HepG2 (cell line): ENCODE measurements at regions not wholly inside any gene's neighbourhood (a gene's known extent, or its start where the extent isn't known, plus 50 kb on each side); places are given as distances from the start of the nearest gene placed in this dataset.

Experiments used
- BRCA1 ChIP-seq: sonication (generic); formaldehyde crosslinking; IDR thresholded peaks from 2 replicates; pipeline ENCODE4 v1.4.0; 2020; ENCODE audit warnings: missing genetic modification reagents
- GMEB2 ChIP-seq: IDR thresholded peaks from 2 replicates; pipeline ENCODE4 v1.6.1; 2016; ENCODE audit warnings: missing biosample characterization, missing genetic modification reagents, low read depth
- MEF2D ChIP-seq: sonication (generic); formaldehyde crosslinking; IDR thresholded peaks from 2 replicates; pipeline ENCODE4 v1.5.1; 2020; ENCODE audit warnings: mild to moderate bottlenecking, missing genetic modification reagents
- SOX13 ChIP-seq, 3 experiments: fragments of 450-650 bp in 1 of 3; sonication (generic) in 1 of 3; formaldehyde crosslinking in 1 of 3; IDR thresholded peaks in 2 of 3; conservative IDR thresholded peaks in 1 of 3; 2 replicates each; pipeline versions ENCODE4 v1.5.0 to v1.6.1; 2016 to 2020; ENCODE audit warnings: antibody characterized with exemption in 1 of 3, mild to moderate bottlenecking in 1 of 3, missing compliant biosample characterization in 1 of 3, missing genetic modification reagents in 1 of 3, moderate library complexity in 1 of 3
- TAF1 ChIP-seq: sonication (generic); formaldehyde crosslinking; IDR thresholded peaks from 2 replicates; pipeline ENCODE4 v1.4.0; 2020; ENCODE audit warnings: missing genetic modification reagents
- ZNF138 ChIP-seq: sonication (generic); formaldehyde crosslinking; IDR thresholded peaks from 2 replicates; pipeline ENCODE4 v1.5.0; 2020; ENCODE audit warnings: mild to moderate bottlenecking, low read depth, missing genetic modification reagents
- ZNF687 ChIP-seq: sonication (generic); formaldehyde crosslinking; IDR thresholded peaks from 2 replicates; pipeline ENCODE4 v1.5.1; 2020; ENCODE audit warnings: mild to moderate bottlenecking, missing genetic modification reagents, moderate library complexity
- ZNF724P ChIP-seq: sonication (generic); formaldehyde crosslinking; IDR thresholded peaks from 2 replicates; pipeline ENCODE4 v1.8.0; 2022; ENCODE audit warnings: missing genetic modification reagents, borderline replicate concordance
- ZNF777 ChIP-seq: sonication (generic); formaldehyde crosslinking; IDR thresholded peaks from 2 replicates; pipeline ENCODE4 v1.4.0; 2020; ENCODE audit warnings: missing genetic modification reagents

GRCh38 chr18:40160361-40160760 is 1794.7 kb upstream of the PIK3C3 start (continued):
- TF ChIP-seq GMEB2 (CRISPR knock-in tag) (no peak), ZNF724P (CRISPR knock-in tag) (no peak), ZNF687 (CRISPR knock-in tag) (no peak), SOX13 (IDR thresholded peaks at IDR 0.05) (no peak), SOX13 (CRISPR knock-in tag; conservative IDR thresholded peaks at IDR 0.05 in 1 of 2, IDR thresholded peaks at IDR 0.05 in 1 of 2) (no peak), MEF2D (no peak), TAF1 (CRISPR knock-in tag) (no peak), ZNF777 (CRISPR knock-in tag) (no peak), ZNF138 (no peak), BRCA1 (CRISPR knock-in tag) (no peak)
